GM18868 (cell line): ENCODE measurements at regions not wholly inside any gene's neighbourhood (a gene's known extent, or its start where the extent isn't known, plus 50 kb on each side); places are given as distances from the start of the nearest gene placed in this dataset.

Source experiments
- ATAC-seq: cut with Tn5 transposase; IDR thresholded peaks from one replicate; pipeline ENCODE4 v1.9.1; 2021; ENCODE audit warnings: mild to moderate bottlenecking, moderate library complexity; ENCODE audit not compliant: unreplicated experiment

DNA sequence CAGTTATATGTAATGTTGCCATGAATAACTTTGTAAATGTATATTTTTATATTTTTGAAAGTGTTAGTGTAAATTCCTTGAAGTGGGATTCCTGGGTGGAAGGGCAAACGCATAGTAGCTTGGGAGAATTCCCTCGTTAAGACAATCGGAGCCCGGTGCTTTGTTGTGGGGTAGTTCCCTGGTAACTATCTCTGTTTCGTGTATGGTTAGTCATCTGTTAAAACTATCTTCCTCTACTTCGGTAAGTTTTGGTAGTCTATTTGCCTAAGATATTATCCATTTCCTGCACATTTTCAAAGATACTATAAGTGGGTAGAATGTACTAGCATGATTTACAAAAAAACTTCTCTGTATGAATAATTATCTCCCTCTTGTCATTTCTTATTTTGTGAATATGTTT lies 113.8 kb upstream of the NRXN1 start:
- no peak for ATAC-seq

DNA sequence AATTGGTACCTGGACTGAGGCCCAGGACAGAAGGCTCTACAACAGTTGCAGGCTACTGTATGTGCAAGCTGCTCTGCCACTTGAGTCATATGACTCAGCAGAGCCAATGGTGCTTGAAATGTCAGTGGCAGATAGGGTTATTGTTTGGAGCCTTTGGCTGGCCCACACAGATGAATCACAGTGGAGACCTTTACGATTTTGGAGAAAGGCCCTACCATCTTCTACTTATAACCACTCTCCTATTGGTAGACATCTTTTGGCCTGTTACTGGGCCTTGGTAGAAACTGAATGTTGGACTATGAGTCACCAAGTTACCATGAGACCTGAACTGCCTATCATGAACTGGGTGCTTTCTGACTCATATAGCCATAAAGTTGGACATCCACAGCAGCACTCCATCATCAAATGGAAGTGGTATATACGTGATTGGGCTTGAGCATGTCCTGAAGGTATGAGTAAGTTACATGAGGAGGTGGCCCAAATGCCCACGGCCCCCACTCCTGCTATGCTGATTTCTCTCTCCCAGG lies 88.9 kb upstream of the NRXN1 start:
- ATAC-seq: no peak

DNA sequence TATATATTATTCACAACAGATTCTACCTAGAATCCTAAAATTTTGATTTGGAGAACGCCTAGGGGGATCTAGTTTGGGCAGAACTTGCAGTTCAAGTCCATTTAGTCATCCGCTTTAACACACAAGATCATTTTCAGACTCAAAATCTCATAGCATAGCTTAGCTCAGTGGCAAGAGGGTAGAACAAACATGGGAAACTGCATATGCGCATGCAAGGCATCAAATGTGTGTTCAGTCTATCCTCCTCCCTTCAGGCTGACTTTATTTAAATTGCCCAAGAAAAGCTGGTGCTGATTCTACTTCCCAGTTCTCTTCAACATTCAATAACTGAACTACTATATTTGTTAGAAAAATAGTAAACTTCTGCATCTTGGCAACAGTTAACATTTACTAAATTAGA lies 79.6 kb upstream of the NRXN1 start:
- no peak for ATAC-seq

DNA sequence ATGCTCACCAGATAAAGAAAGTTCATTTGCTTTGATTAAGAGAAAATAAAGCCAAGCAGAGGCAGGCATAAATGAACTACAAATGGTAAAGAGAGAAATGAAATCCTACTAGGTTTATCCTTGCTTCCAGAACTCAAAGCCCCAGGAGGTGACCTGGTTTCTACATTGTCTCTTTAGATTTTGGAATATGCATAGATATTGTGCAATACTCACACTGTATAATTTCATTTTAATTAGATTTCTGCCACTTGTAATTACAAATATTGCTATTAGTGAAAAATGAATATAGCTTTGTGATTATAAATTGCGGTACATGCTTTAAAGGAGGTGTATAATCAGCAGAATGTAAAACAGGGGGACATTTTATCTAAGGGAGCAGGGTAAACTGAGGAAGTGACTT lies 76.9 kb upstream of the NRXN1 start:
- no peak for ATAC-seq

DNA sequence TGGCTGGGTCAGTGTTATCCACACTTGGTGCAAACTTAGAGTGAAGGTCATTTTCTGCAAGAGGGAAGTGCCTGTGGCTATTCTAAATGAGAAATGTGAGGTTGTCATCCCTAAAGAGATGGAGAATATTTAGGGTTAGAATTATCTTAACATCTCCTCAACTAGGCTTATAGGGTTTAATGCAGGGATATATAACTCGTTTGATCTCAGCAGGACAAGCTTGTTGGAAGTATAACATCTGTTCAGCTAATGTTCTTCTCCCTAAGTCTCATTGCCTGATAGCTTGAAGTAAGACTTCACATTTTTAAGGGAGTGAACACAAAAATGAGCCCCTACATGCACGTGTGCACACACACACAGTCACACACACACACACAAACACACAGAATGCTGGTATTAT lies 75.9 kb upstream of the NRXN1 start:
- ATAC-seq: no peak

DNA sequence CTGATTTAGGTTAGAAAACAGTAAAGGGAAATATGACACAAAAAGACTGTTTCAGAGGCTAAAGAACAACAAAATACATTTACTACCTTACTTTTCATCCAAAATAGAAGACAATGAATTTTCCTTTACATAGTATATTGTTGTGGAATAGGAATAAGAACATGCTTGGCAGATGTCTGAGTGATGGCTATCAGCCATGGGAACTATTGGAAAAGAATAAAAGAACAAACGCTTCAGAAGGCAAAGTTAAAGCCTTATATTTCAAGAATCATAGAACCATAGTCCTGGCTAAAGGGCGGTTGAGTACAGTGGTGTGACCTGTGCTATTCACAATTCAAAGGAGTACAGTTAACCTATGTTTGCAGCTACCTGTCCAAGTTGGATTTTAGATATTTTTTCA lies 73.9 kb upstream of the NRXN1 start:
- no peak for ATAC-seq

DNA sequence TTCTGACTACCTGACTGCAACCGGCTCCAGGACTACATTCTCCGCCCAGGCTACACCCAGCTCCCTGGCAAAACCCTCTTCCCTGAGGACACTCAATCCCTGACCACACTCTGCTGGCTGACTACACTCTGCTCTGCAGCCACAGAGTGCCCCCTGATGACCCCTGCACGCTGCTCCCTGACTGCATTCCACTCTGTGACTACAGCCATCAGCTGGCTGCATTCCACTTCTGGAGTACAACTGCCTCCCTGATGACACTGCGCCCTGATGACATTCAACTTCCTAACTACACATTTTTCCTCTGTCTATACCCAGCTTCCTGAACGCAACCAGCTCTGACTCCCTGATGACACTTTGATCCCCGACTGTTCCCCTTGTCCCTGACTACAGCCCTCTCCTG lies 71.3 kb upstream of the NRXN1 start:
- ATAC-seq: no peak

DNA sequence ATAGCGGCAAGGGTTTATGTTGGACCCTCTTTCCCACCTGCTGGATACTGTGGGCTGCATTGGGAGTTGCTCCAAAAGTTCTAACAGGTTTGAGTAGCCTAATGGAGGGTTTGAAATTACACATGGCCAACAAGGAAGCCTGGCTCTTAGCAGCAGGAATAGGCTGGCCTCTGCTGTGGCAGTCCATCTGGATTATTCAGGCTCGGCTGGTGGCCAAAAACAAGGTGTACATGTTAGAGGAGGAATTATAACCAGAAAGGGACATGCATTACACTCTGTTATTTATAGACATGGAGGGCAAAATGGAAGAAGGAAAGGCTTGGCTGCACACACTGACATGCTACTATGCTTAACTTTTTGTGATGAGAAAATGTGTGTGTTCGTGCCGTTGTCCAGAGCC lies 61.1 kb upstream of the NRXN1 start:
- no peak for ATAC-seq

DNA sequence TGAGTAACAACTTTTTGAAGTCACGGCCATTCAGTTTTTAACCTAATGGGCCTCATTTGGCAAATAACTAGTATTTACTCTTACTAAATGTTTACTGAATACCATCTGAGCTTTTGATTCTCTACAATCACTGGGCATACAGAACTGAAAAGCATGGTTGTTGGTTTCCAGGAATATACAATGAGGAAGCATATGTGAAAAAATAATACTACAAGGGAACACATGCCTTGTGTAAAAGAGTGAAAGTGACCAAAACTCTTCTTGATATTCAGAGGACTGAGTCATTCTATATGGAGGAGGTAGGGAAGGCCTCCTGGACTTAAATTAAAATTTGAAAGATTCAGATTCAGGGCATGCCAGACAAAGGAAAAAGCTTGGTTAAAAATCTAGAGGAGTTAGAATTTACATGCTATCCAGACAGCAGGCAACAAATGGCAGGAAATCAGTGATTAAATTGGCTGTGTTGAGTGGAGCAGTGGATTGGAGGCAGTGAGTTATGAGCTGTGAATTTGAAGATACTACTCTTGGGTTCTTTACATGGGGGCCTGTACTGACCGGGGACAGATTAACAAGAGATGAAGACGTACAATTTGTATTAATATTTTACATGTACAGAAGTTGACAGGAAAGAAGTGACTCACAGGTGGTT lies 53.6 kb upstream of the NRXN1 start:
- no peak for ATAC-seq

DNA sequence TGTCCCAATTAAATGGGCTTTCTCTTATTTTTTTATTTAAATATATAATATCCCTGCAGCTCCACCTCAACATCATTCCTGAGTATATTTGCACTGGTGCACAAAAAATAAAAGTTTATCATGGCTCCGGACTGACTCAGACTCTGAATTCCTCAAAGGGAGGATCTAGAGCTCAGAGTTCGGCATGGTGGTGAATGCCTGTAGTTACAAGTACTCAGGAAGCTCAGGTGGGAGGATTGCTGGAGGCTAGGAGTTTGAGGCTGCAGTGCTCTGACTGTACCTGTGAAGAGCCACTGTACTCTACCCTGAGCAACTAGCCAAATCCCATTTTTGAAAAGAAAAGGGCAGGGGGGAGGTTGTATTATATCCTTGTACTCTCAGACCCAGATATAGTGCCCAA lies 52.8 kb upstream of the NRXN1 start:
- no peak for ATAC-seq
